ENCODE measurements at regions not wholly inside any gene's neighbourhood (a gene's known extent, or its start where the extent isn't known, plus 50 kb on each side); places are given as distances from the start of the nearest gene placed in this dataset.

DNA sequence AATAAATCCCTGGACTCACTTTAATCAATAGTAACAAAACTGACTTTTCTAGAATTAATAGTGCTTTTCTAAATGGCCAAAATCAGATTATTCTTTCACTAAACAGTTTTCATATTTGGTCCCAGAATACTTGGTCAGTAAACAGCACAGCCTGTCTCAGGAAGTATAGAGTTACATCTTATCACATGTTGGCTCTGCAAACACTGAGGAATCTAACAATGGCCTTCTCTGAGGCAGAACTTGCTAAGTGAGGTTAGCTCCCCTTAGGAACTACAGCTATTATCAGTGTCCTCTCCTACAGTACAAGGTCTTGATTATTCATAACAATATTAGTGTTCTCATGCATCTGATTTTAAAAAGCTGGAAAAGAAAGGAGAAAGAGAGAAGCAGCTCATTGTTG, 1622.8 kb downstream of the HACE1 start:
- intact Hi-C loops (cut with micrococcal nuclease) (no loop called here), dilution Hi-C loops (cut with MboI; ENCODE audit: extremely low pct_ligation_motif_present, low sequenced_read_pairs) (no loop called here)
- DNase-seq (ENCODE audit: low read depth, low spot score) (no peak), FAIRE-seq (no peak)
- ChIA-PET CTCF (interaction anchor here (0.8 kb wide), 1 partner anchor 561 kb away, joined by 3 read pairs; no protein-coding TSS in a partner anchor), POLR2A (no interaction called here)
- Histone ChIP-seq H3K27me3 (ENCODE audit: control insufficient read depth in 2 of 2, insufficient read depth in 2 of 2, low read length in 2 of 2) (no peaks in the 10 kb centered on the region), H2AFZ (ENCODE audit: low read depth, low read length) (no peak overlapping the region), H3K4me1 (ENCODE audit: control insufficient read depth, extremely low read depth, insufficient read depth, low read length) (no peaks in the 10 kb centered on the region), H3K9me3 (replicated peaks; ENCODE audit: control insufficient read depth, insufficient read depth, low read length) (peaks cover 2% of the 10 kb centered on the region), H3K9ac (replicated peaks; ENCODE audit: extremely low read depth, insufficient read depth, low read length) (no peak overlapping the region), H3K79me2 (ENCODE audit: control insufficient read depth, insufficient read depth, low read length) (no peaks in the 10 kb centered on the region), H3K27ac (ENCODE audit: insufficient read depth, low read depth, low read length) (no peak overlapping the region), H3K36me3 (ENCODE audit: control insufficient read depth in 2 of 2, extremely low read depth in 1 of 2, insufficient read depth in 2 of 2, low read length in 2 of 2) (no peaks in the 10 kb centered on the region), H3K4me2 (ENCODE audit: insufficient read depth, low read length) (no peak overlapping the region), H3K9me1 (replicated peaks; ENCODE audit: control insufficient read depth, extremely low read depth, insufficient read depth, low read length) (no peaks in the 10 kb centered on the region), H4K20me1 (replicated peaks; ENCODE audit: control insufficient read depth, extremely low read depth, insufficient read depth, low read length) (no peaks in the 10 kb centered on the region), H3K4me3 (replicated peaks in 1 of 3; ENCODE audit: insufficient read depth in 1 of 3, low read depth in 1 of 3, low read length in 3 of 3) (no peak overlapping the region)
- no peak for TF ChIP-seq MAX (IDR thresholded peaks at IDR 0.05; ENCODE audit: insufficient read depth, insufficient read length)
- no peak for TF ChIP-seq FOS (IDR thresholded peaks at IDR 0.05; ENCODE audit: borderline replicate concordance, insufficient read depth, low read length)
- no peak for TF ChIP-seq POLR2A (IDR thresholded peaks at IDR 0.05; ENCODE audit: low read depth, low read length)
- TF ChIP-seq GATA2 (IDR thresholded peaks at IDR 0.05; ENCODE audit: insufficient read depth, insufficient read length, low read depth, low read length): no peak
- no peak for TF ChIP-seq MYC (IDR thresholded peaks at IDR 0.05; ENCODE audit: low read depth, low read length)
- TF ChIP-seq CTCF (IDR thresholded peaks at IDR 0.05; ENCODE audit: extremely low read depth in 1 of 2, insufficient read depth in 1 of 2, low read depth in 1 of 2, low read length in 2 of 2): no peak
- TF ChIP-seq EZH2 (IDR thresholded peaks at IDR 0.05; ENCODE audit: borderline replicate concordance, low read depth, low read length, severe bottlenecking): no peak
- no peak for TF ChIP-seq JUN (IDR thresholded peaks at IDR 0.05; ENCODE audit: borderline replicate concordance, insufficient read depth, insufficient read length, low read depth)
- TF ChIP-seq POLR2AphosphoS5 (IDR thresholded peaks at IDR 0.05; ENCODE audit: insufficient read depth, low read depth, low read length): no peak
- no TSS peak for BruUV-seq (replicated peaks)

Data from endothelial cell of umbilical vein (primary cell).